LNCAP (cell line): ENCODE measurements at regions not wholly inside any gene's neighbourhood (a gene's known extent, or its start where the extent isn't known, plus 50 kb on each side); places are given as distances from the start of the nearest gene placed in this dataset.

ENCODE experiments used
- TF ChIP-seq, protein P1 (sequence below): fragments of 450-650 bp; IDR thresholded peaks from 2 replicates; pipeline ENCODE4 v1.5.1; 2017; ENCODE audit warnings: mild to moderate bottlenecking

- TF ChIP-seq, protein P1, sequence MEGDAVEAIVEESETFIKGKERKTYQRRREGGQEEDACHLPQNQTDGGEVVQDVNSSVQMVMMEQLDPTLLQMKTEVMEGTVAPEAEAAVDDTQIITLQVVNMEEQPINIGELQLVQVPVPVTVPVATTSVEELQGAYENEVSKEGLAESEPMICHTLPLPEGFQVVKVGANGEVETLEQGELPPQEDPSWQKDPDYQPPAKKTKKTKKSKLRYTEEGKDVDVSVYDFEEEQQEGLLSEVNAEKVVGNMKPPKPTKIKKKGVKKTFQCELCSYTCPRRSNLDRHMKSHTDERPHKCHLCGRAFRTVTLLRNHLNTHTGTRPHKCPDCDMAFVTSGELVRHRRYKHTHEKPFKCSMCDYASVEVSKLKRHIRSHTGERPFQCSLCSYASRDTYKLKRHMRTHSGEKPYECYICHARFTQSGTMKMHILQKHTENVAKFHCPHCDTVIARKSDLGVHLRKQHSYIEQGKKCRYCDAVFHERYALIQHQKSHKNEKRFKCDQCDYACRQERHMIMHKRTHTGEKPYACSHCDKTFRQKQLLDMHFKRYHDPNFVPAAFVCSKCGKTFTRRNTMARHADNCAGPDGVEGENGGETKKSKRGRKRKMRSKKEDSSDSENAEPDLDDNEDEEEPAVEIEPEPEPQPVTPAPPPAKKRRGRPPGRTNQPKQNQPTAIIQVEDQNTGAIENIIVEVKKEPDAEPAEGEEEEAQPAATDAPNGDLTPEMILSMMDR, result no peak
Observed at GRCh38 chr12:124475295-124476010, 92.0 kb downstream of the NCOR2 start.

DNA sequence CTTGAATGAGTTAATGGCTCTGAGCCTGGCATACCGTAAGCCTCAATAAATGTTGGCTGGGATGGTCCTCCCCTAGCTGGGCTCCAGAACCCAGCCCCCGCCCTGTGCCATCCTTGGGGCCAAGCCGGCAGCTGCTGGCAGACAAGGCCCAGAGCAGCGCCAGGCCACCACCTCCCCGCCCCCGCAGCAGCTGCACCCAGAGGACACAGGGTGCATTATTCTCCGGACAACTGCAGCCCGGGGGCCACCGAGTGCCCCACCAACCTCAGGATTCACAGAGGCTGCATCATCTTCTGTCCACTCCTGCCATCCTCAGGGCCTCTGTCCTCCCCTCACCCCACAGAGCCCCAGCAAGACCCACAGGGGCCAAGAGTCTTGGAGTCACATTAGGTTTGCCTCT lies 92.7 kb downstream of the NCOR2 start:
- TF ChIP-seq, protein P1, result no peak

DNA sequence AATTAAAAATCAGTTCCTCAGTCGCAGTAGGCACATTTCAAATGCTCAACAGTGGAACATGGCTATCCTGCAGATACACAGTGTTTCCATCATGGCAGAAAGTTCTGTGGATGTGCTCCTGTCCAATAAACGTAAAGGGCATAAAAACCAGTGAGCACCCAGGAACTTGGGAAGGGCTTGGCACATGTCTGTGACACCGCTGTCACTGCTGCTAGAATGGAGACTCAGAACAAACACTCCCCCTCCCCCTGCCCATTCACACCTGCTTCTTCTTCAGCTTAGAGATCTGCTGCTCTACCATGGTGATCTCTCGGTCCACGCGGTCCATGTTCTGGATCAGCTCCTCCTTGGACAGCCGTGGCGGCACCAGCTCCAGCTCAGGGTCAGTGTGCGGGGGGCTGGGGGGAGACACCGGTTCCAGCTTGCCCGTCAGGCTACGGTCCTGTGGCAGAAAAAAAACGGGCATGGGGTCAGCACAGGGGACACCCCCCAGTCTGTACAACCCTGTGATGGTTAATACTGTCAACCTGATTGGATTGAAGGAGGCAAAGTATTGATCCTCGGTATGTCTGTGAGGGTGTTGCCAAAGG lies 94.6 kb downstream of the NCOR2 start:
- TF ChIP-seq, protein P1, result no peak

GRCh38 chr12:124471828-124472227 lies 95.6 kb downstream of the NCOR2 start:
- TF ChIP-seq, protein P1, result no peak

GRCh38 chr12:124470806-124471205 lies 96.6 kb downstream of the NCOR2 start:
- TF ChIP-seq, protein P1, result no peak

DNA sequence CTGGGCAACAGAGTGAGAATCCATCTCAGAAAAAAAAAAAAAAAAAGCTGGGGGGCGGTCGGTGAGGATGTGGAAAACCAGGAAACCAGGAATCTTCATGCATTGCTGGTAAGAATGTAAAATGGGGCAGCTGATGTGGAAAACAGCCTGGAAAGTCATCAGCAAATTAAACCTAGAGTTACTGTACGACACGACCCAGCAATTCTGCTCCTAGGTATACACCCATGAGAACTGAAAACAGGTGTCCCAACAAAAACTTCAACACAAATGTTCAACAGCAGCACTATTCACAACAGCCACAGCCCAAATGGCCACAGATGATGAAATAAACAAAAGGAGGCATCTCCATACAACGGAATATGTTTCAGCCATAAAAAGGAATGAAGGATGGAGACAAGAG lies 97.3 kb downstream of the NCOR2 start:
- TF ChIP-seq, protein P1, result no peak

- TF ChIP-seq, protein P1, result peak; percentile 66
Observed at GRCh38 chr12:124469193-124469888, 98.1 kb downstream of the NCOR2 start.
